GM21515 (cell line): ENCODE measurements at regions not wholly inside any gene's neighbourhood (a gene's known extent, or its start where the extent isn't known, plus 50 kb on each side); places are given as distances from the start of the nearest gene placed in this dataset.
"Not testable (repeated sequence)": the region's sequence is repeated elsewhere in the genome, so short reads cannot be mapped to it uniquely, and the experiment has no call there.

Source experiments
- ATAC-seq: cut with Tn5 transposase; IDR thresholded peaks from one replicate; pipeline ENCODE4 v1.9.1; 2021; ENCODE audit not compliant: unreplicated experiment

- no peak for ATAC-seq
Observed at GRCh38 chr9:84054341-84055010, 73.9 kb downstream of the RMI1 start.

GRCh38 chr9:84057662-84058061 lies 77.1 kb downstream of the RMI1 start:
- no peak for ATAC-seq

GRCh38 chr9:84059936-84060335 lies 79.3 kb downstream of the RMI1 start:
- ATAC-seq: no peak

- ATAC-seq: no peak
Observed at GRCh38 chr9:84061613-84062193, 81.1 kb downstream of the RMI1 start.

DNA sequence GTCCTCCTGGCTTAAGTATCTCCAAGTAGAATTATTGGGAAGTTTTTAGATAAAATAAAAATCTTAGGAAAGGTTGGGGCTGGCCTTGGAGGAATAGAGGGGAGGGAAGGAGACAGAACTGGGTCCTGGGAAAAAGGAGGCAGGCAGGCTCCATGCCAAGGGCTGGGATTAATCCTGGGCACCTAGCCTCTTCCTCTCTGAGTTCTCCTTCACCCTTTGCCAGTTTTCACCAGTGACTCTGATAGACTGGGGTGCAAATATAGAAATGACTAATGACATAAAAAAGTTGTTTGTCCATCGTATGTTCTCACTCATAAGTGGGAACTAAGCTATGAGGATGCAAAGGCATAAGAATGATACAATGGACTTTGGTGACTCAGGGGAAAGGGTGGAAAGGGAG lies 81.9 kb downstream of the RMI1 start:
- ATAC-seq: no peak

DNA sequence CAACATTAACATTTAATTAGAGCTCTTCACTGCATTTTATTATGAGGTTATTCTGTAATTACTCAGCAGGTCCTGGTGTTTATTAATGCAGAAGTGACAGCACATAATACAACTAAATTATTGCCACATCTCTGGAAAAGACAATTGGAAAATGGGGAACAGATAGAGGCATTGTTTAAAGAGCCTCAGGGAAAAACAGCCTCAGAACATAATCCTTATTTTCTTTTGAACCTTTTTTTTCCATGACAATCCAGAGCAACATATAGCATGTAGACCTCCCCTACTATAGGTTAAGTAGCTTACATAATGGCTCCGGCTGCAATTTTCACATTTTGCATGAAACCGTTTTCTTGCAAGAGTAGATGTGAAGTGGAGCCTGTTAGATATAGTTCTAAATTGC lies 87.2 kb downstream of the RMI1 start:
- no peak for ATAC-seq

DNA sequence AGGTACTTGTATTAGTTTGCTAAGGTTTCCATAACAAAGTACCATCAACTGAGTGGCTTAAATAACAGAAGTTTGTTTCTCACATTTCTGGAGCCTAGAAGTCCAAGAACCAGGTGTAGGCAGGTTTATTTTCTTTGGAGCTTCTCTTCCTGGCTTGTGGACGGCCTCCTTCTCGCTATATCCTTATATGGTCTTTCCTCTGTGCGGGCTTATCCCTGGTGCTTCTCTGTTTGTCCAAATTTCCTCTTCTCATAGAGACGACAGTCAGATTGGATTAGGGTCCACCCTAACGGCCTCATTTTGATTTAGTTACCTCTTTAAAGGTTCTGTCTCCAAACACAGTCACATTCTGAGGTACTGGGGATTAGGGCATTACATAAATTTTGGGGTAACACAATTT lies 88.3 kb downstream of the RMI1 start:
- no peak for ATAC-seq

- ATAC-seq: no peak
Observed at GRCh38 chr9:84070590-84070989, 90.0 kb downstream of the RMI1 start.

DNA sequence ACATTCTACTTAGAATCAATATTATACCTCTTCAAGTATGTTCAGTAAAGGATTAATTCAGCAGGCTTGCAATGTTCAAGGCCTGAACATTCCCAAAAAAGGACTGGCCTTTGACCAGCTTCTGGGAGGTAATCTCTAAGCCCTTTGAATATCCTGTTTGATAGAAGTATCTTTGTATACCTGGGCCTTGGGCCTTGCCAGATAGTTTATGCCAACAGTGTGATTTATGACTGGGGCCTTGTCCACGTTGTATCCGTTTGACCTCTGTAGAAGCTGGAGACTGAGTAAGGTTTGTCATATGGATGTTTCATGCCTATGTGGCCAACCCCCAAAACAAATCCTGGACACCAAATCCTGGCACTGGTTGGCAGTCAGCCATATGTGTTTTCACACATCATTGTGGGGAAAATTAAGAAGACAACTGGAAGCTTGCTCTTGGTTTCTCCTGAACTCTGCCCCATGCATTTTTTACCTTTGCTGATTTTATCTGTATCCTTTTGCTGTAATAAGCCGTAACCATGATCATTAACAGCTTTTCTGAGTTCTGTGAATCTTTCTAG lies 92.1 kb downstream of the RMI1 start:
- no peak for ATAC-seq

GRCh38 chr9:84075004-84075403 lies 94.4 kb downstream of the RMI1 start:
- no peak for ATAC-seq

GRCh38 chr9:84076384-84076783 lies 95.8 kb downstream of the RMI1 start:
- no peak for ATAC-seq

DNA sequence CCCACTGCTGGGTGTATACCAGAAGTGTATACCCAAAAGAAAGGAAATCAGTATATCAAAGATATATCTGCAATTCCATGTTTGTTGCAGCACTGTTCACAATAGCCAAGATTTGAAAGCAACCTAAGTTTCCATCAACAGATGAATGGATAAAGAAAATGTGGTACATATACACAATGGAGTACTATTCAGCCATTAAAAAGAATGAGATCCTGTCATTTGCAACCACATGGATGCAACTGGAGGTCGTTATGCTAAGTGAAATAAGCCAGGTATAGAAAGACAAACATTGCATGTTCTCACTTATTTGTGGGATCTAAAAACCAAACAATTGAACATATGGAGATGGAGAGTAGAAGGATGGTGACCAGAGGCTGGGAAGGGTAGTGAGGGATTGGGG lies 97.2 kb downstream of the RMI1 start:
- ATAC-seq: not testable (repeated sequence)

GRCh38 chr9:84079994-84080393 lies 99.4 kb downstream of the RMI1 start:
- ATAC-seq: no peak

DNA sequence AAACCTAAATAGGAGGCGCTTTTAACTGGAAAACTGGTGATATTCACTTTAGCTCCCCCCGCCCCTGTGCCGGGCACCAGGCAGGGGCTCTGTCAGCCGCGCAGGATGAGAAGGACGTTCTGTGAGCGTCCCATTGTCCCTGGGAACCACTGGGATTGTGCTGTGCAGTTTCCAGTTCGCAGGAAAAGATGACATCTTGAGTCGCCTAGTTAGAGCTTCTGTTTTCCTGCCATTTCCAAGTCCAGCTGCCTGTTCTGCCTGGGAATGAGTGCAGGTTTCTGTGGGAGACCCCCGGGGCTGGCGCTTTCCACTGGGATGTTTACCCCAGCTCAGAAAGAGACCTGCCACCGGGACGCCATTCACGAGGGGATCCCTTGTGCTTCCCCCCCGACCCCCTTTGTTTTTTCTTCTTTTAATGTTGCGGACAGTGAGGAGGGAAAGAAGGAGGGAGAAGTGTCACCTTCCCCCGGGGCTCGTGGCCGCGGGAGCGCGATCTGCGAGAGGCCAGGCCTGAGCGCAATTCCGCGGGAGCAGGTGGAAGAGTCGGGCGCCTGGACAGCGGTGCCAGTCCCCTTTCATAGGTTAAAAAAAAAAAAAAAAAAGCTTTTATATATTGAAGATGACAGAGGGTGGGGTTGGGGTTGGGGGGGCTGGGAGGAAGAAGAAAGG lies 121.5 kb downstream of the RMI1 start:
- no peak for ATAC-seq

- no peak for ATAC-seq
Observed at GRCh38 chr9:84103651-84104377, 123.2 kb downstream of the RMI1 start.

DNA sequence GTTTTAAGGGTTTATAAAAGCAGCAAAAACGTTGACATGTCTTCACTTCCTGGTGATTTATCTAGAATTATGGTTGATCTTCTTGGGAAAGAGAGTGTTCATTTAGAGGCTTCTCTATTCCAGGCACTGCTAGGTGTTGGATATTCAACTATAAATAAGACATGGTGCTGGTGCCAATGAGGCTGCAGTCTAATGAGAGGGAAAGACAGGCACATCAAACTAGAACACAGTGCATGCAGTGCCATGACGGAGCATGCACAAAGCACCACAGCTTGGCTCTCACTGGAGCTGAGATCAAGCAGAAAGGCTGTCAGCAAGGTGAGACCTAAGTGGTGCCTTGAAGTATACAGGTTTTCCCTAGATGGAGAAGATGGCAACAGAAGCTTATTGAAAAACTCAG lies 126.5 kb downstream of the RMI1 start:
- no peak for ATAC-seq

GRCh38 chr9:84107995-84108394 lies 127.4 kb downstream of the RMI1 start:
- no peak for ATAC-seq

GRCh38 chr9:84111726-84112125 lies 131.1 kb downstream of the RMI1 start:
- ATAC-seq: no peak

DNA sequence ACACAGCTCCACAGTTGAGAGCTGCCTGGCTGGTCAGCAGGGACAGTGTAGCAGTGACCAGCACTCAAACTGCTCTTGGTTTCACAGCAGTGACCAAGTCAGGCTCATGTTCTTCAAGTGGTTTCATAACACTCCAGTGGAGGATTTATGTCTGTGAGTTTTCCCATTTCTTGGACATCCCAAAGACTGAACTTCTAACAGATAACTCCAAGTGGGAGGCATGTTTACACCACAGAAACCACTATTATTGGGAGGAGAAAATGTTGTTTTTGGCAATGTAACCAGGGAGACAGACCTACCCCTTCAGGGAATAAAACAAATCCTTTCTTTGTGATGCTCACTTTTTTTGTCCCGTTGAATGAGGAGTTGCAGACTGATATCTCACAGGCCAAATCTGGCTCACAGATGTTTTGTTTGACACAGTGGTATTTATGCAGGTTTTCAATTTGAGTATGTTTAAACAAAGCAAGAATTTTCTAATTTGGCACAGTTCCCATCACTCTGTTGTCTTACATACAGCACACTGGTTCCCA lies 141.5 kb downstream of the RMI1 start:
- ATAC-seq: no peak

GRCh38 chr9:84122572-84122971 lies 142.0 kb downstream of the RMI1 start:
- ATAC-seq: no peak

- ATAC-seq: peak; percentile 98
Observed at GRCh38 chr9:84123648-84124406, 143.2 kb downstream of the RMI1 start.
